Lower lobe of right lung (tissue), 2 donors: ENCODE measurements at regions not wholly inside any gene's neighbourhood (a gene's known extent, or its start where the extent isn't known, plus 50 kb on each side); places are given as distances from the start of the nearest gene placed in this dataset.

Experiments used
- ATAC-seq, 2 donors: fragments of 200-7000 bp; cut with Tn5 transposase; one replicate each; pipeline ENCODE4 v1.9.1; 2020 to 2022; ENCODE audit warnings: mild to moderate bottlenecking in 2 of 2, moderate library complexity in 2 of 2
- DNase-seq: peaks from one replicate; pipeline ENCODE4 v3.0.0-alpha.2; 2020
- H3K27ac ChIP-seq: fragments of 200-600 bp; one replicate; pipeline ENCODE4 v1.8.0; 2022
- H3K27me3 ChIP-seq: fragments of 200-600 bp; one replicate; pipeline ENCODE4 v1.8.0; 2022; ENCODE audit warnings: low read depth
- H3K36me3 ChIP-seq: fragments of 200-600 bp; one replicate; pipeline ENCODE4 v1.8.0; 2022; ENCODE audit warnings: mild to moderate bottlenecking
- H3K4me1 ChIP-seq: fragments of 200-600 bp; one replicate; pipeline ENCODE4 v1.8.0; 2022
- H3K4me3 ChIP-seq: fragments of 200-600 bp; one replicate; pipeline ENCODE4 v1.8.0; 2022; ENCODE audit warnings: mild to moderate bottlenecking
- H3K9me3 ChIP-seq: fragments of 200-600 bp; one replicate; pipeline ENCODE4 v1.8.0; 2022
- CTCF ChIP-seq: fragments of 200-600 bp; IDR thresholded peaks from one replicate; pipeline ENCODE4 v1.8.0; 2022; ENCODE audit warnings: antibody characterized with exemption, mild to moderate bottlenecking
- intact Hi-C: fragments of 100-400 bp; cut with DNase I; formaldehyde crosslinking; loops from one replicate; pipeline ENCODE4 v1.11.0; 2022
- donor health status: DM: no; HTN: yes; CAD: no; lungs with severe emphysema.

DNA sequence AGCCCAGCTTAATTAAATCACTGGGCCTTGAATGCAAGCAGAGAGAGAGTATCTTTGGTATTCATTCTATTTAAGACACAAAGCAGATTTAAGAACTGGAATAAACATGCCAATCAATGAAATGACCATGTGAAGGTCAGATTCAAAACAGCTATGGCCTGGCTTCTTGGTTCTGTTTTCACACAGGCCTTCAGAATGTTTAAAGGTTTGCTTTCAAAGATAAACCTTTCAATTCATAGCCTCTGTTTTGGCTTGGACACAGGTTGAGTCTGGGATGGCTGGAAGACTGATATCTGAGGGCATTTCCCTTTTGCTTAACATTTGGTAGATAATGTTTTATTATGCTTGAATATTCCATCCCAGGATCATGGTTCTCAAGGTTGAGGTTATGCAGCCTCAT lies 244.4 kb upstream of the KBTBD8 start:
- no peak for TF ChIP-seq CTCF
- Histone ChIP-seq H3K27me3 (no peaks in the 10 kb centered on the region), H3K36me3 (no peaks in the 10 kb centered on the region), H3K27ac (no peak overlapping the region), H3K4me1 (no peaks in the 10 kb centered on the region), H3K4me3 (no peak overlapping the region), H3K9me3 (no peaks in the 10 kb centered on the region)
- ATAC-seq (no peak), DNase-seq (no peak)
- intact Hi-C loops = no loop called here

DNA sequence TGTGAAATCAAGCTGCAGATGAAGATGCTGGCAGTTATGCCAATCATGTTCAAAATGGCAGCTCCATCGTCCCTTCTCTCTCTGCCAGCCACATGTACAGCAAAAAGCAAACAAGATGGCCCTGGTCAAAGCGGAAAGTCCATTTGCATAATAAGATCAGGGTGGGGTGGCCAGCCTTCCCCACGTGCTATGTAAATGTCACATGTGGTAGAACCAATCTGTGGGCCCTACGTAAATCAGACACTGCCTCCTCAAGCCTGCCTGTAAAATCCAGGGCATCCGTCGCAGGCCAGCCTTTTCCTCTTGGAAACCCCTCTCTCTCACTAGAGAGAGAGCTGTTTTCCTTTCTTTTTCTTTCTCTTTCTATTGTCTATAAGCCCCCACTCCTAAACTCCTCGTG lies 243.5 kb upstream of the KBTBD8 start:
- Histone ChIP-seq H3K9me3 (no peaks in the 10 kb centered on the region), H3K4me1 (no peaks in the 10 kb centered on the region), H3K4me3 (no peak overlapping the region), H3K27me3 (no peaks in the 10 kb centered on the region), H3K27ac (no peak overlapping the region), H3K36me3 (no peaks in the 10 kb centered on the region)
- DNase-seq (no peak), ATAC-seq (no peak)
- no peak for TF ChIP-seq CTCF
- intact Hi-C loops = no loop called here

GRCh38 chr3:66755924-66756323 lies 242.2 kb upstream of the KBTBD8 start:
- no peak for DNase-seq
- no peaks in the 10 kb centered on the region for H3K9me3 ChIP-seq
- no peak for TF ChIP-seq CTCF
- H3K4me3 ChIP-seq = no peak overlapping the region
- H3K36me3 ChIP-seq = no peaks in the 10 kb centered on the region
- H3K27ac ChIP-seq = no peak overlapping the region
- intact Hi-C loops = no loop called here
- H3K4me1 ChIP-seq = no peaks in the 10 kb centered on the region
- no peaks in the 10 kb centered on the region for H3K27me3 ChIP-seq
- ATAC-seq = no peak

DNA sequence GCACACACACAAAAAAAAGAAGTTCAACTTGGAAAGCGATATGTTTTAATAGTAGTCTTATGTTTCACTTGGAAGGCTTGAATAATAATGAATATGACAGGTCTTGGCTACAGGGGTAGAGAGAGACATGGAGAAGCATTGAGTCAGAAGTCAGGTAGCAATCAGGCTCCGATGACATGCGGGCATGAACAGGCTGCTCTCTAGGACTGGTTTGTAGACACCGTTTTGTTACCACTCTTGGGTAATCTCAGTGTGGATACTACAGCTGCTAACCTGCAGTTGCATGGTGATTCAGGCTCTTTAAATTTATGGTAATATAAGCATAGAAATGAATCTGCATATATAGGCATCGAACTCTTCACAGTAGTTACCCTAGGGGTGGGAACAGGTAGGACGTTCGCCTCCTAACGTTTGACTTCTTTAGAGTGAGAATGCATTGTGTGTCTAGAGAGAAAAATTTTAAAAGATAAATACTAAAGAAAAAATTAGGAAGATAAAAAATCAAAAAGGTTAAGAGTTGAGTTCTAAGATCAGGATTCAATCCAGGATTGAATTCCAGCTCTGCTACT lies 241.6 kb upstream of the KBTBD8 start:
- Histone ChIP-seq H3K4me3 (no peak overlapping the region), H3K27ac (no peak overlapping the region), H3K4me1 (no peaks in the 10 kb centered on the region), H3K9me3 (no peaks in the 10 kb centered on the region), H3K36me3 (no peaks in the 10 kb centered on the region), H3K27me3 (no peaks in the 10 kb centered on the region)
- ATAC-seq (no peak), DNase-seq (no peak)
- no peak for TF ChIP-seq CTCF
- intact Hi-C loops = no loop called here

- Histone ChIP-seq H3K9me3 (peaks cover 9% of the 10 kb centered on the region), H3K27ac (no peak overlapping the region), H3K4me3 (no peak overlapping the region), H3K27me3 (no peaks in the 10 kb centered on the region), H3K4me1 (peaks cover 6% of the 10 kb centered on the region), H3K36me3 (no peaks in the 10 kb centered on the region)
- DNase-seq (no peak), ATAC-seq (no peak)
- intact Hi-C loops = no loop called here
- TF ChIP-seq CTCF = no peak
These were observed 236.9 kb upstream of the KBTBD8 start for GRCh38 chr3:66761093-66761780.
